Adrenal gland (tissue), 5 donors: ENCODE measurements at regions not wholly inside any gene's neighbourhood (a gene's known extent, or its start where the extent isn't known, plus 50 kb on each side); places are given as distances from the start of the nearest gene placed in this dataset.

Experiments used
- CTCF ChIP-seq, 6 experiments: fragments of 450-650 bp in 4 of 6; fragments of 200-600 bp in 2 of 6; sonication (generic) in 1 of 6; IDR thresholded peaks; 1 replicate in 5 of 6; 2 replicates in 1 of 6; pipeline versions ENCODE4 v1.5.1 to v1.8.0; 2016 to 2021; ENCODE audit warnings: antibody characterized with exemption in 6 of 6, mild to moderate bottlenecking in 2 of 6, moderate library complexity in 1 of 6
- POLR2A ChIP-seq, 2 donors: fragments of 450-650 bp; IDR thresholded peaks; one replicate each; pipeline ENCODE4 v1.6.1; 2017; ENCODE audit warnings: antibody characterized with exemption in 2 of 2, mild to moderate bottlenecking in 2 of 2, moderate library complexity in 1 of 2
- donor health status: DM: no; HTN: no; CAD: no.

- TF ChIP-seq CTCF (IDR thresholded peaks at IDR 0.05) (no peak), POLR2A (IDR thresholded peaks at IDR 0.05) (no peak)
Measured at GRCh38 chr2:4973354-4973753, 718.8 kb upstream of the SOX11 start.
